ENCODE measurements at regions not wholly inside any gene's neighbourhood (a gene's known extent, or its start where the extent isn't known, plus 50 kb on each side); places are given as distances from the start of the nearest gene placed in this dataset.

DNA sequence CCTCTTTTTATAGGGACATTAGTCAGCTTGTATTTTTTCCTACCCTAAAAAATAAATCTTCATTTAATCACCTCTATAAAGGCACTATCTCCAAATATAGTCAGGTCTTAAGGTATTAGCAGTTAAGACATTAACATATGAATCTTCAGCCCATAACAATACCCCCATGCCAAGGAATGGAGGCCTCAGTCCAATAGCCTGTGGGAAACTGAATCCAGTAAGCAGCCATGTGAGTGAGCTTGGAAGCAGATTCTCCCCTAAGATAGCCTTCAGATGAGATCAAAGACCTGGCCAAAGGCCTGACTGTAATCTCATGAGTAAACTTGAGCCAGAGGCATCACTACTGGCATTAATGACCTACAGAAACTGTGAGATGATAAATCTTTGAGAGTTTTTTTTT lies 232.1 kb upstream of the SYT10 start:
- TF ChIP-seq FOXM1 (CRISPR knock-in tag; IDR thresholded peaks at IDR 0.05) (no peak), CBX5 (CRISPR knock-in tag; IDR thresholded peaks at IDR 0.05; ENCODE audit: borderline replicate concordance) (no peak), FOSL1 (CRISPR knock-in tag; IDR thresholded peaks at IDR 0.05; ENCODE audit: borderline replicate concordance) (no peak), JUND (CRISPR knock-in tag; IDR thresholded peaks at IDR 0.05) (no peak), HNRNPLL (IDR thresholded peaks at IDR 0.05; ENCODE audit: low read depth, low read length, poor library complexity, severe bottlenecking) (no peak), SMAD3 (CRISPR knock-in tag; IDR thresholded peaks at IDR 0.05) (no peak), TRIM24 (CRISPR knock-in tag; IDR thresholded peaks at IDR 0.05) (no peak), ELF4 (CRISPR knock-in tag; IDR thresholded peaks at IDR 0.05; ENCODE audit: borderline replicate concordance) (no peak)
- TF ChIP-seq, protein P1, sequence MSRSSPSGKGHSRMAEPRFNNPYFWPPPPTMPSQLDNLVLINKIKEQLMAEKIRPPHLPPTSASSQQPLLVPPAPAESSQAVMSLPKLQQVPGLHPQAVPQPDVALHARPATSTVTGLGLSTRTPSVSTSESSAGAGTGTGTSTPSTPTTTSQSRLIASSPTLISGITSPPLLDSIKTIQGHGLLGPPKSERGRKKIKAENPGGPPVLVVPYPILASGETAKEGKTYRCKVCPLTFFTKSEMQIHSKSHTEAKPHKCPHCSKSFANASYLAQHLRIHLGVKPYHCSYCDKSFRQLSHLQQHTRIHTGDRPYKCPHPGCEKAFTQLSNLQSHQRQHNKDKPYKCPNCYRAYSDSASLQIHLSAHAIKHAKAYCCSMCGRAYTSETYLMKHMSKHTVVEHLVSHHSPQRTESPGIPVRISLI (CRISPR knock-in tag; IDR thresholded peaks at IDR 0.05; ENCODE audit: borderline replicate concordance) = no peak

All from HepG2 (cell line).